CD1c-positive myeloid dendritic cell (primary cell): ENCODE measurements at regions not wholly inside any gene's neighbourhood (a gene's known extent, or its start where the extent isn't known, plus 50 kb on each side); places are given as distances from the start of the nearest gene placed in this dataset.

Experiments
- DNase-seq: peaks from one replicate; pipeline ENCODE4 v3.0.0-alpha.2; 2016; ENCODE audit errors: extremely low spot score

DNA sequence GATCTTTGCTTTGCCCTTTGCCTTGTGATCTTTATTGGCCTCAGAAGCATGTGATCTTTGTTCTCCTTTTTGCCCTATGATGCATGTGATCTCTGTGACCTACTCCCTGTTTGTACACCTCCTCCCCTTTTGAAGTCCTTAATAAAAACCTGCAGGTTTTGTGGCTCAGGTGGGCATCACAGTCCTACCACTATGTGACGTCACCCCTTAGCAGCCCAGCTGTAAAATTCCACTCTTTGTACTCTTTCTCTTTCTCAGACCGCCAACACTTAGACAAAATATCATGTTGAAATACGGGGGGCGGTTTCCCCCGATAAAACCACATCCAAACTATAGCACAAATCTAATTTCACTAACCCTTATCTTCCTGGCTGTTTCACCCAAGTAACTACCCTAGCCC, 76.7 kb upstream of the RAPGEF4 start:
- no peak for DNase-seq

DNA sequence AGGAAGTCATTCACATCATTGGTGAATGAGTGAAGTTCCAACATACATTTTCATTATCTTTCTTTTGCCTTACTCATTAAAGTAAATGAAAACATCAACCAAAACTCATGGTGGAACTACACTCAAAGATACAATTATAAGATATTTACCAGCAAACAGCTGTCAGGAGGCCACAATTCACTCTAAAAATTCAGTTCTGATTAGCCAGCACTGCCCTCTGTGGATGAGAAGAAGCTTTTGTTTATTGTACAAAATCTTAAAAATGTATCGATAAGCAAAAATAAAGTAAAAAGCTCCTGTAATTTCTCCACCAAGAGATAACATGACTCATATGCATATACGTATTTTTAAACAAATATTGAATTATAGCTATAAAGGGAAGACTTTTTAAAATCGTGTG, 73.5 kb upstream of the RAPGEF4 start:
- DNase-seq, result no peak

DNA sequence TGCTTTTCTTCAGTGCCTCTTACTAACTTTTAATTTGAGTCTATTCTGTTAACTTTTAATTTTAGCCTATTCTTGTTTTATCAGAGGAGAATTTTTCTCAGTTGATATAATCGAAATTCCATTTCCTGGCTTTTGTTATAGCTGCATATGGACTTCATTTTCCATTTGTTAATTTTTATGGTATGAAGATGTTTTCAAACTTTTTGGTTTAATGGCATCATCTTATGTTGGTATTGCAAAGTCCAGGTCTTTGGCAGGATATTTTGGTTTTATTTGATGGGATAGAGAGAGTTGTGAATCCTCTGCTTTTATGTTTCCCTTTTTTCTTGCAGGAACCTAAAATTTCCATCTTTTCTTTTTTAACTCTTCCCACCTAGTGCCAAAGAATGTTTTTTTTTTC, 70.9 kb upstream of the RAPGEF4 start:
- no peak for DNase-seq

DNA sequence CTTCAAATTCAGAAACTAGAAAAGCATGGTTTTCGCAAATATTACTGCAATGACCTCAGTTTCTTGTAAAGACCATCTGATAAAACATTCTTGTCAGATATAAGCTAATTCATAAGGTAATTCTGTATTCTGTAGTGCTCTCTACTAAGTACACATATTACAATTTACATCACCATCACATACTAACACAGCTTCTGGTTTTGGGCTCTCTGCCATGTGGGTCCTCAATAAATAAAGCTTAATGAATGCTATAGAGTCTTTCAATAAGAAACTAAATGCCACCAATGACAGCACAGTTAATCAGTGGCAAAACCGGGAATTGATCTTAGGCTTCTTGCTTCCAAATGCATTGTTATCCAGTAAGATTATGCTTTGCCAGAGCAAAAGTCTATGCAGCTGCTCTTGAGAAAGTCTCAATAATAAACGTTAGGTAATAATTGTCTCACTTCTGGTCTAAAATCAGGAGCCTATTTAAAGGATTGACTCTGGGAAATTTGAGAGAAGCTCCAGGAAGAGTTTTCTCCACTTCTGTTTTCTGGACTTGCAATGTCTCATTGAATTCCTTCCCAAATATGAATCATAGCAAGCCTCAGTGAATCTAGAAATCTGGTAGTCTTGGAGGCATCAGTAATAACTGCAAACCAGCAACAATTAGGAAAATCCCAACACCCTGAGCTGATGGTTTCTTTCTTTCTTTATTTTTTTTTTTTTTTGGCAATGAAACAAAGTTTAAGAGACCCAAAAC, 67.9 kb upstream of the RAPGEF4 start:
- no peak for DNase-seq

DNA sequence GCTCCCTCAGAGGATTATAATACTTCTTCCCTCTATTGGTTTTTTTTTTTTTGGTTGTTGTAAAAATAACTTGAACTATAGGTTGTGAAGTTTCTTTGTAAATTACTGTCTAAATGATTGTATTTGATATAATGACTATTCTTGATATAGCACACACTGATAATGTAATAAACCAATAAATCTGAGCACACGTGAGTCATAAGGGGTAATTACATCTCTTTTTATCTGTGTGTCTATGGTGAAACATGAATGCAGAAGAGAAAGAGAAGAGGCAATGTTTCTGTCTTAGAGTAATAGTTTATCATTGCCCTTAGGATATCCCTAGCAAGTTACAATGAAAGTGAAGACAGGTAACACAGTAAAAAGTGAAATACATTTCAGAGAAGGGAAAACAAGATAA, 64.1 kb upstream of the RAPGEF4 start:
- no peak for DNase-seq

DNA sequence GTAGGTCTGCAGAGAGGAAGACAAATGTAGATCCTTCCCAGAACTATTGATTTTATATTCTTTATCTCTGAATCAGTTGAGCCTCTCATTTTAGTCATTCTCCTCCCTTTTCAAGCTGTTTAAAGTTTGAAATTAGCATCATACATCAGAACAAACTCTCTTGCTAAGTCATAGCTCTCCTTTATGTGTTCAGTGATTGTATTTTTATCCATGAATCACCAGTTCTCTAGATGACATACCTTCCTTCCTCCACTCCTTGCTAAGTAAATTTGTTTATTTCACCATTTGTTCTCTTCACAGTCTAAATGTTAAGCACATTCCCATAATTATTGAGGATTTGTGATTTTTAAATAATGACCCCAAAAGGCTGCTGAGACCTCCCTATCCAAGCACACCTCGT, 63.5 kb upstream of the RAPGEF4 start:
- DNase-seq, result no peak

DNA sequence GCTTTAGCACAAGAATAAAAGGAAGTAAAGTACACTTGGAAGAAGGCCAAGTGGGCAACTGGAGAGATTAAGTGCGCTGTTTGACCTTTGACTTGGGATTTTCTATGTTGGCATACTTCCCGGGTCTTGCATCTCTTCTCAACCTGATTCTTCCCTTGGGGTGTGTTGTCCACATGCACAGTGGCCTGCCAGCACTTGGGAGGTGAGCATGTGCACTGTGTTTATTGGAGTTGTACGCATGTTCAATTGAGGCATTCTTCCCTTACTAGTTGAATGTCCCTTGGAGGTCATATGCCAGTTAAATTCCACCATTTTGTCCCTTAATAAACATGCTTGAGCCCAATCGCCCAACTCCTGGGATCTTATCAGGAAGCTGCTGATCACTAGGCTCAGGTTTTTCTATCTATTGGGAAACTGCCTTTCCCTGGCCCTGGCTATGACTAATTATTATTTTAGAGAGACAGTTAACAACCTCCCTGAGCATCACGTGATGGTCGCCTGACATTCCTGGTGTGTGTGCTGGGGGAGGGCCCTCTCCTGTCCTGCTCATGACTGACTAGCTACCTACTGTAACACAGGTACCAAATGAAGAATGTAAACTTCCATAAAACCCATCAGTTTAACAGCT, 62.5 kb upstream of the RAPGEF4 start:
- no peak for DNase-seq

DNA sequence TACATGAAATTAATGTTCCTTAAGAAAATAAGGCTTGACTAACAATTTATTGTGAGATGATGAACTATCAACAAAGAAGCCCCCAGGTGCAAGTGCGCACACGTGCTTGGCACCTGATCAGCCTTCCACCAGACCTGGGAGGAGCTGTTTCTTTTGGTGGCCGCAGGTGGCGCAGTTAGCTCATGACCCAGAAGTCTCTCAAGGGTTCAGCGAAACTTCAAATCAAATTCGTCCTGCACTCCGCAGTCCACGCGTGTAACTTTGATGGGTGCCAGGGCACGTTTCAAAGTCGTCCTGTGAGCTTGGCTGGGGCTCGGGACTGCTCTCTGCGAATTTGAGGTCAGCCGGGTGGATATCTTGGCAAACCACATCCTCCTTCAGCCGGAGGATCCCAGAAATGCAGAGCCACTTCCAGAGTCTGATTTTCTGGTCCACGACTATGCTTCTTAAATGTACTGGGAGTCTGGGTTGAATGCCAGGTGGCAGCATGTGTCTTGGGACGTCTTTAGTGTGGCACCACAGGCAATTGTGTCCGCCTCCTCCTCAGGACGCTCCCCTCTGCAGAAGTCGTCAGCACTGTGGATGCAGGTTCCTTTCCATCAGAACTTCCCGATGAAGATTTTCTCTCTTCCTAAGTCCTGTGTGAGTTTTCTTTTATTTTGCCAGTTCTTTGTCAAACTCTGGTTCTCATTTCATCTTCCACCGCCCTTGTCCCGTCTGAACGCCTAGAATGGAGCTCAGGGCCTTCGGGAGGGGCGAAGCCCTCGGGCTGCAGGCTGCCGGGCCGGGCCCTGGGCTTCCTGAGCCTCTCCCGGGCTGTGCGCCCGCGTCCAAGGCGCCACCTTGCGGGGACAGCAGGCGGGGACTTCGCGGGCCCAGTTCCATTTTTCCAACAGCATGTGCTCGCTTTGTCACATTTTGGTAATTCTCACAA, 61.3 kb upstream of the RAPGEF4 start:
- DNase-seq, result peak; percentile 53

DNA sequence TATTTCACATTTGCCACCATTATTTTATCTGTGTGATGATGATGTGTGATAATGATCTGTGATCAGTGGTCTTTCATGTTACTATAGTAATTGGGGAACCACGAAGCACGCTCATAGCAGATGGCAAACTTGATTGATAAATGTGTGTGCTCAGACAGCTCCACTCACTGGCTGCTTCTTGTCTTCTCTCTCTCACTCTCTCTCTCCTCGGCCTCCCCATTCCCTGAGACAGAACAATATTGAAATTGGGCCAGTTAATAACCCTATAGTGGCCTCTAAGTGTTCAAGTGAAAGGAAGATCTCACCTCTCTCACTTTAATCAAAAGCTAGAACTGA, 60.7 kb upstream of the RAPGEF4 start:
- DNase-seq, result no peak

DNA sequence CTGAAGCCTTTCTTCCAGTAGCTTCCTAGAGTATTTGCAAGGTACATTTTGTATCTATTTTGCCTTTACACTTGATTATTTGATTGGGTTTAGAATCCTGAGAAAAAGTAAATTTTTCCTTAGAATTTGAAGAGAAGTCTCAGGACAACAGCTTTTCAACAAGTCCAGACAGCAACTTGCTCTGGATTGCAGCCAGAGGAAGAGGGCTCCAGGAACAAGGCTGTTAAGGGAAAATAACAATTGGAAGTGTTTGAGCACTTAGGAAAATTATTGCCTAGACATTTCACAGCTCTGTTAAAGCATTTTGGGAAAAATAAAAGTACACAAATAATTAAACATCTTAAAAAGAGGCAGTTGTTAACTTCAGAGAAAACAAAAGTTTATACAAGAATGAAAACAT, 58.3 kb upstream of the RAPGEF4 start:
- DNase-seq, result no peak

DNA sequence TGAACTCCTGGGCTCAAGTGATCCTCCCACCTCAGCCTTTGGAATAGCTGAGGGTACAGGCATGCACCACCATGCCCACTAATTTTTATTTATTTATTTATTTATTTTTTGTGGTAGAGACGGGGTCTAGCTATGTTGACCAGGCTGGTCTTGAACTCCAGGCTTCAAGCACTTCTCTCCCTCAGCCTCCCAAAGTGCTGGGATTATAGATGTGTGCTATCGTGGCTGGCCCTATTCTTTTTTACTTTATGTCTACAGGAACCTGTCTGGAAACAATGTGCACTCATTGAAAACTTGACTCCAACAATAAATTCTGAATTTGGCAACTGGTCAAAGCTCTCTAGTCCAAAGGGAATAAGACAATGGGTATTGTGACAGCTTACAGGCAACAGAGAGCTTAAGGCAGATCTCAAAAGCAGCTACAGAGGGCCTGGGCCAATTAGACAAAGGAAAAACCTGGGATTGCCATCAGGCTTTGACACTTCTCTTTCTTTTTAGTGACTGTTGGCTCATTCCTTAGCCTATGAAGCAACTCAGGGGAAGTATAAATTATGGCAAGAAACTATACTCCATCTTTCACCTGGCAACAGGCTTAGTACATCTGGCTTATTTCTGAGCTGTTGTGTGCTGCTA, 55.1 kb upstream of the RAPGEF4 start:
- DNase-seq, result no peak

DNA sequence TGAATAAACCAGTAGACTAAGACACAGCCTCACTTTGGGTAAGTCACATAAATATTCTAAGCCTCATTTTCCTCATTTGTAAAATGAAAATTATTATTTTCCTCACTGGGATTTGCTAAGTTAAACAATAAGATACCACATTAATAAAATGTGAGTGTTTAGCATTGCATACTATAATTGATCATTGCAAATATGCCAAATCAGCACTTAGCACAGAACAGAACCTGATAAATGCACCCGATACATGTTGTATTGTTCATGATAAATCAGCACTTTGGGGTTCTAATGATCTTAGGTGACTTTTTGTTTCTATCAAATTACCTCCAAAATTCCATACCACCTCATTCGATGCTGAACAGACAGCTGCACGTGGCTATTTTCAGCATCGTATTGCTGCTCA, 50.2 kb upstream of the RAPGEF4 start:
- no peak for DNase-seq
